GM23248 (cell line): ENCODE measurements at regions not wholly inside any gene's neighbourhood (a gene's known extent, or its start where the extent isn't known, plus 50 kb on each side); places are given as distances from the start of the nearest gene placed in this dataset.

Experiments used
- DNase-seq: peaks from one replicate; pipeline ENCODE4 v3.0.0-alpha.2; 2015
- H2AFZ ChIP-seq: fragments of 200-600 bp; sonication (generic); 2 replicates; pipeline ENCODE4 v1.6.1; 2016; ENCODE audit warnings: antibody characterized with exemption
- H3F3A ChIP-seq: fragments of 200-600 bp; sonication (generic); 2 replicates; pipeline ENCODE4 v1.6.1; 2016; ENCODE audit warnings: mild to moderate bottlenecking, antibody characterized with exemption, mixed run types; ENCODE audit not compliant: insufficient read depth
- H3K27ac ChIP-seq: fragments of 200-600 bp; sonication (generic); 2 replicates; pipeline ENCODE4 v1.5.1; 2016; ENCODE audit warnings: mild to moderate bottlenecking
- H3K27me3 ChIP-seq: fragments of 200-600 bp; sonication (generic); replicated peaks from 2 replicates; pipeline ENCODE4 v1.6.1; 2016; ENCODE audit warnings: mild to moderate bottlenecking; ENCODE audit not compliant: insufficient read depth
- H3K36me3 ChIP-seq: fragments of 200-600 bp; sonication (generic); 2 replicates; pipeline ENCODE4 v1.6.1; 2016; ENCODE audit warnings: low read depth, mild to moderate bottlenecking
- H3K4me1 ChIP-seq: fragments of 200-600 bp; sonication (generic); 2 replicates; pipeline ENCODE4 v1.6.1; 2016; ENCODE audit warnings: mild to moderate bottlenecking; ENCODE audit not compliant: insufficient read depth
- H3K4me2 ChIP-seq: fragments of 200-600 bp; sonication (generic); one replicate; pipeline ENCODE4 v1.6.1; 2016; ENCODE audit warnings: mild to moderate bottlenecking; ENCODE audit not compliant: unreplicated experiment
- H3K4me3 ChIP-seq: fragments of 200-600 bp; sonication (generic); 2 replicates; pipeline ENCODE4 v1.5.1; 2016; ENCODE audit warnings: mild to moderate bottlenecking
- H3K79me2 ChIP-seq: fragments of 200-600 bp; sonication (generic); 2 replicates; pipeline ENCODE4 v1.6.1; 2016; ENCODE audit warnings: mild to moderate bottlenecking; ENCODE audit not compliant: insufficient read depth
- H3K9ac ChIP-seq: fragments of 200-600 bp; sonication (generic); 2 replicates; pipeline ENCODE4 v1.6.1; 2016; ENCODE audit warnings: mild to moderate bottlenecking
- H3K9me2 ChIP-seq: fragments of 200-600 bp; sonication (generic); 2 replicates; pipeline ENCODE4 v1.6.1; 2016; ENCODE audit warnings: mixed run types, mild to moderate bottlenecking, moderate library complexity; ENCODE audit not compliant: insufficient read depth
- H3K9me3 ChIP-seq: fragments of 200-600 bp; sonication (generic); one replicate; pipeline ENCODE4 v1.6.1; 2017; ENCODE audit warnings: low read depth
- H4K20me1 ChIP-seq: fragments of 200-600 bp; sonication (generic); 2 replicates; pipeline ENCODE4 v1.6.0; 2016; ENCODE audit not compliant: insufficient read depth
- EZH2 ChIP-seq: fragments of 200-600 bp; sonication (generic); IDR thresholded peaks from 2 replicates; pipeline ENCODE4 v1.6.1; 2018; ENCODE audit warnings: antibody characterized with exemption, mild to moderate bottlenecking; ENCODE audit not compliant: insufficient read depth, poor library complexity, severe bottlenecking
- EZH2phosphoT487 ChIP-seq: fragments of 200-600 bp; sonication (generic); IDR thresholded peaks from 2 replicates; pipeline ENCODE4 v1.6.1; 2018; ENCODE audit warnings: antibody characterized with exemption, moderate library complexity, mild to moderate bottlenecking, low read depth; ENCODE audit not compliant: insufficient read depth
- WGBS, 2 experiments: methylation state at CpG; one replicate each; pipeline ENCODE4 v1.1.6; 2015 to 2017; ENCODE audit warnings: low lambda C conversion rate in 2 of 2, low coverage in 1 of 2; ENCODE audit errors: missing lambda C conversion rate in 2 of 2; 5-methylcytosine and 5-hydroxymethylcytosine counted together
- in situ Hi-C: fragments of 300-500 bp; cut with MboI; formaldehyde crosslinking; loops from 2 replicates; pipeline ENCODE4 v1.15.0; 2020

- 86 to 89% methylated on average over 4 of the region's 4 CpGs for whole genome bisulfite sequencing, 2 experiments
- H3K27ac ChIP-seq = no peak overlapping the region
- TF ChIP-seq EZH2 = no peak
- no peak for TF ChIP-seq EZH2phosphoT487
These were observed 304.9 kb downstream of the TLE3 start for GRCh38 chr15:69792823-69793222.

GRCh38 chr15:69793431-69793780 lies 304.3 kb downstream of the TLE3 start:
- Histone ChIP-seq H3K4me2 (no peak overlapping the region), H3K79me2 (no peaks in the 10 kb centered on the region), H3K9ac (no peak overlapping the region), H3K4me1 (peaks cover 17% of the 10 kb centered on the region), H3K9me2 (no peaks in the 10 kb centered on the region), H3K27me3 (peaks cover 6% of the 10 kb centered on the region; the same call in 1 of the 2 replicates), H3K27ac (no peak overlapping the region), H4K20me1 (no peaks in the 10 kb centered on the region), H2AFZ (no peak overlapping the region), H3K36me3 (no peaks in the 10 kb centered on the region), H3K4me3 (no peak overlapping the region), H3F3A (0 out of 2 replicates have a peak, but pooled peaks cover 7% of the 10 kb centered on the region), H3K9me3 (no peaks in the 10 kb centered on the region)
- no peak for DNase-seq
- no peak for TF ChIP-seq EZH2
- TF ChIP-seq EZH2phosphoT487 = no peak
- in situ Hi-C loops = no loop called here
- WGBS, 2 experiments = 81 to 86% methylated on average over 7 to 9 of the region's 9 CpGs

More at GRCh38 chr15:69792823-69793222, 304.9 kb downstream of the TLE3 start:
- Histone ChIP-seq H4K20me1 (no peaks in the 10 kb centered on the region), H3K9me2 (no peaks in the 10 kb centered on the region), H3K27me3 (peaks cover 6% of the 10 kb centered on the region; the same call in 1 of the 2 replicates), H3F3A (0 out of 2 replicates have a peak, but pooled peaks cover 7% of the 10 kb centered on the region), H3K4me3 (no peak overlapping the region), H3K79me2 (no peaks in the 10 kb centered on the region), H3K9me3 (no peaks in the 10 kb centered on the region), H2AFZ (no peak overlapping the region), H3K4me1 (peaks cover 17% of the 10 kb centered on the region), H3K9ac (no peak overlapping the region), H3K4me2 (no peak overlapping the region), H3K36me3 (no peaks in the 10 kb centered on the region)
- in situ Hi-C loops = no loop called here
- no peak for DNase-seq

- WGBS, 2 experiments = 65 to 66% methylated on average over 9 of the region's 9 CpGs
- H3F3A ChIP-seq = 0 out of 2 replicates have a peak, but pooled peaks cover 9% of the 10 kb centered on the region
- no peaks in the 10 kb centered on the region for H3K36me3 ChIP-seq
- in situ Hi-C loops = no loop called here
- no peak for TF ChIP-seq EZH2phosphoT487
- TF ChIP-seq EZH2 = no peak
- H3K9me3 ChIP-seq = no peaks in the 10 kb centered on the region
- no peaks in the 10 kb centered on the region for H3K79me2 ChIP-seq
- H3K9ac ChIP-seq = no peak overlapping the region
- no peak overlapping the region for H3K4me2 ChIP-seq
- DNase-seq = peak; percentile 7
- peaks cover 20% of the 10 kb centered on the region for H3K4me1 ChIP-seq
- no peak overlapping the region for H3K27ac ChIP-seq
- no peaks in the 10 kb centered on the region for H3K9me2 ChIP-seq
- H2AFZ ChIP-seq = no peak overlapping the region
- peaks cover 6% of the 10 kb centered on the region; the same call in 1 of the 2 replicates for H3K27me3 ChIP-seq
- H3K4me3 ChIP-seq = no peak overlapping the region
- no peaks in the 10 kb centered on the region for H4K20me1 ChIP-seq
These were observed 303.8 kb downstream of the TLE3 start for GRCh38 chr15:69793781-69794451.

GRCh38 chr15:69794645-69795469 lies 302.9 kb downstream of the TLE3 start:
- Histone ChIP-seq H3K4me3 (peak overlapping the region; percentile 34), H3K36me3 (no peaks in the 10 kb centered on the region), H3K27ac (peak overlapping the region; percentile 69), H3K4me1 (peaks cover 20% of the 10 kb centered on the region), H3K9me3 (no peaks in the 10 kb centered on the region), H3K27me3 (peaks cover 6% of the 10 kb centered on the region; the same call in 1 of the 2 replicates), H3K4me2 (peak overlapping the region; percentile 58), H4K20me1 (no peaks in the 10 kb centered on the region), H3K9ac (peak overlapping the region; percentile 36; the same call in 1 of the 2 replicates), H2AFZ (peak overlapping the region; percentile 63), H3F3A (0 out of 2 replicates have a peak, but pooled peaks cover 14% of the 10 kb centered on the region), H3K79me2 (no peaks in the 10 kb centered on the region), H3K9me2 (no peaks in the 10 kb centered on the region)
- in situ Hi-C loops = no loop called here
- 18 to 22% methylated on average over 11 of the region's 11 CpGs for WGBS, 2 experiments
- TF ChIP-seq EZH2 (no peak), EZH2phosphoT487 (no peak)
- DNase-seq = peak; percentile 78
